ENCODE measurements at regions not wholly inside any gene's neighbourhood (a gene's known extent, or its start where the extent isn't known, plus 50 kb on each side); places are given as distances from the start of the nearest gene placed in this dataset.

GRCh38 chr6:71199736-71200135 lies 88.9 kb upstream of the OGFRL1 start:
- TF ChIP-seq NFRKB (IDR thresholded peaks at IDR 0.05) = no peak
- no peak for TF ChIP-seq BHLHE40 (IDR thresholded peaks at IDR 0.05; ENCODE audit: borderline replicate concordance)
- no peak for TF ChIP-seq ZNF384 (IDR thresholded peaks at IDR 0.05)
- no peak for TF ChIP-seq FOXK2 (IDR thresholded peaks at IDR 0.05)
- TF ChIP-seq HDGF (IDR thresholded peaks at IDR 0.05; ENCODE audit: borderline replicate concordance) = no peak
